Esophagus squamous epithelium (tissue), 4 donors: ENCODE measurements at regions not wholly inside any gene's neighbourhood (a gene's known extent, or its start where the extent isn't known, plus 50 kb on each side); places are given as distances from the start of the nearest gene placed in this dataset.
"Not testable (repeated sequence)": the region's sequence is repeated elsewhere in the genome, so short reads cannot be mapped to it uniquely, and the experiment has no call there.

ENCODE experiments used
- POLR2A ChIP-seq, 4 donors: fragments of 450-650 bp; IDR thresholded peaks; one replicate each; pipeline ENCODE4 v1.6.1; 2017; ENCODE audit warnings: antibody characterized with exemption in 4 of 4, mild to moderate bottlenecking in 4 of 4, moderate library complexity in 3 of 4
- TF ChIP-seq, protein P1 (sequence below), 6 experiments: fragments of 450-650 bp in 4 of 6; fragments of 200-600 bp in 2 of 6; sonication (generic) in 2 of 6; IDR thresholded peaks; one replicate each; pipeline ENCODE4 v1.5.1; 2016 to 2019; ENCODE audit warnings: antibody characterized with exemption in 6 of 6, mild to moderate bottlenecking in 4 of 6, moderate library complexity in 4 of 6

DNA sequence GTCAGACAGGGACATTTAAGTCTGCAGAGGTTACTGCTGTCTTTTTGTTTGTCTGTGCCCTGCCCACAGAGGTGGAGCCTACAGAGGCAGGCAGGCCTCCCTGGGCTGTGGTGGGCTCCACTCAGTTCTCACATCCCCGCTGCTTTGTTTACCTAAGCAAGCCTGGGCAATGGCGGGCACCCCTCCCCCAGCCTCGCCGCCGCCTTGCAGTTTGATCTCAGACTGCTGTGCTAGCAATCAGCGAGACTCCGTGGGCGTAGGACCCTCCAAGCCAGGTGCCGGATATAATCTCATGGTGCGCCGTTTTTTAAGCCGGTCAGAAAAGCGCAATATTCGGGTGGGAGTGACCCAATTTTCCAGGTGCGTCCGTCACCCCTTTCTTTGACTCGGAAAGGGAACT lies 264.3 kb upstream of the KYNU start:
- TF ChIP-seq, protein P1, sequence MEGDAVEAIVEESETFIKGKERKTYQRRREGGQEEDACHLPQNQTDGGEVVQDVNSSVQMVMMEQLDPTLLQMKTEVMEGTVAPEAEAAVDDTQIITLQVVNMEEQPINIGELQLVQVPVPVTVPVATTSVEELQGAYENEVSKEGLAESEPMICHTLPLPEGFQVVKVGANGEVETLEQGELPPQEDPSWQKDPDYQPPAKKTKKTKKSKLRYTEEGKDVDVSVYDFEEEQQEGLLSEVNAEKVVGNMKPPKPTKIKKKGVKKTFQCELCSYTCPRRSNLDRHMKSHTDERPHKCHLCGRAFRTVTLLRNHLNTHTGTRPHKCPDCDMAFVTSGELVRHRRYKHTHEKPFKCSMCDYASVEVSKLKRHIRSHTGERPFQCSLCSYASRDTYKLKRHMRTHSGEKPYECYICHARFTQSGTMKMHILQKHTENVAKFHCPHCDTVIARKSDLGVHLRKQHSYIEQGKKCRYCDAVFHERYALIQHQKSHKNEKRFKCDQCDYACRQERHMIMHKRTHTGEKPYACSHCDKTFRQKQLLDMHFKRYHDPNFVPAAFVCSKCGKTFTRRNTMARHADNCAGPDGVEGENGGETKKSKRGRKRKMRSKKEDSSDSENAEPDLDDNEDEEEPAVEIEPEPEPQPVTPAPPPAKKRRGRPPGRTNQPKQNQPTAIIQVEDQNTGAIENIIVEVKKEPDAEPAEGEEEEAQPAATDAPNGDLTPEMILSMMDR (IDR thresholded peaks at IDR 0.05), result not testable (repeated sequence)
- TF ChIP-seq POLR2A (IDR thresholded peaks at IDR 0.05), result not testable (repeated sequence)
